Ecto neural progenitor cell (in vitro differentiated cells): ENCODE measurements at regions not wholly inside any gene's neighbourhood (a gene's known extent, or its start where the extent isn't known, plus 50 kb on each side); places are given as distances from the start of the nearest gene placed in this dataset.
A peak's percentile ranks its signal among the peaks of the same experiment; 100 is the strongest.

Experiments used
- DNase-seq: peaks from one replicate; pipeline ENCODE4 v3.0.0-alpha.2; 2018; ENCODE audit warnings: low spot score

DNA sequence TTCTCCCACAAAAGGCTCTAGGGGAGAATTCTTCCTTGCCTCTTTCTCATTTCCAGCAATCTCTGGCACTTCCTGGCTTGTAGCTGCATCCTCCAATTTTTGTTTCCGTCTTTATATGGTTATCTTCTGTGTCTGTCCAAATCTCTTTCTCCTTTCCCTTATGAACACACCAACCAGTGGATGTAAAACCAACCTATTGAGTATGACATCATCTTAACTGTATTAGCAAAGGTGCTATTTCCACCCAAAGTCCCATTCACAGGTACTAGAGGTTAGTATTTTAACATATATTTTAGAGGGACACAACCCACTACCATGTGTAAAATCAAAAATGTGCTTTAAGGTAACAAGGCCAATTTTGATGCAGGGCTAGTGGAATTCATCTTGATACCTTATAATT is 129.0 kb downstream of the RAP2A start:
- DNase-seq: no peak

DNA sequence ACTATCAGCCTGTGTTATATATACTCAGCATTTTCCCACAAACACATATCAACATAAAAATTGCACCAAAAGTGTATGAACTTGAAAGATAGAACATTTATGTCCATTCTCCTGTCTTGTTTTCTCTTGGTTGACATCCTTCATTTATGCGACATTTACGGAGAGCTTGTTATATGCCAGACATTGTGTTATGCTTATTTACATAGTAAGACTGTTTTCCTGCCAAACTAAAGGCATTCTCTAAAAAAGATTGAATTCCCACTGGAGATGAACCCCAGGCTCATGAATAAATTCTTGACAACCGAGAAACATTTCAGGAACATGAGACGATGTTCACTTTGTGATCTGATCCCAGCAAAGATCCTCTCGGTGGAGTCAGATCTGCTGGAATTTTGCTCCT is 131.0 kb downstream of the RAP2A start:
- no peak for DNase-seq

DNA sequence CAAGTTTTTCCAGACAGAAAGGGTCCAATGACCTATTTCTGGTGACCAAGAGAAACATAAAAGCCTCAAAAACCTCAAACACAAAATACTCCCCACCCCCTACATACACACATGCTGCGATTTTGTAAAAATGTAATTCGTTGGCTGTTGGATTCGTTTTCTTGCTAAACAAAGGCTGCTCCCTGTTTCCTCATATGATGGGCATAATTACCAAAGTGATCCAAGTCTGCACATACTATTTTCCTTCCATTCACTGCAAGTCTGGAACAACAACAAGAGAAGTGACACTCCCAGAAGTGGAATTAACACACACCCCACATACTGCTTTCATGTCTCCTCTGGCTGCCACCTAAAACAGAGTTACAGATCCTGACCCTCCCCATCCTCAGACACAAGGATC is 131.9 kb downstream of the RAP2A start:
- no peak for DNase-seq

DNA sequence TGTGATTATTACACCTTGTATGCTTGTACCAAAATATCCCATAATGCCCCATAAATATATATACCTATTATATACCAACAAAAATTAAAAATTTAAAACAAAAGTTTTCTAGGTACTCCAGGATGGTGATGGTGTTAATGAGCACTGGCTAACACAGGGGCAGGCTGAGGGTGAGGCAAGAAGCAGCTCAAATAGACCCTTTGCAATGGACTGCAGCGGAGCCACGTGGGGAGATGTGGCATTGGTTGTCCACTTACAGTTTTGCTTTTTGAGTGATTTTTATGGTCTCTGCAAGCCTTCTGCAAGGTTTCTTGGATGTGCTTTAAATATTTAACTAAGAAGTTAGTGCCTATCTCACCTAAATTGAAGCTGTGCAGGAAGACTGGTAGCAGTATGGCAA is 132.9 kb downstream of the RAP2A start:
- no peak for DNase-seq

DNA sequence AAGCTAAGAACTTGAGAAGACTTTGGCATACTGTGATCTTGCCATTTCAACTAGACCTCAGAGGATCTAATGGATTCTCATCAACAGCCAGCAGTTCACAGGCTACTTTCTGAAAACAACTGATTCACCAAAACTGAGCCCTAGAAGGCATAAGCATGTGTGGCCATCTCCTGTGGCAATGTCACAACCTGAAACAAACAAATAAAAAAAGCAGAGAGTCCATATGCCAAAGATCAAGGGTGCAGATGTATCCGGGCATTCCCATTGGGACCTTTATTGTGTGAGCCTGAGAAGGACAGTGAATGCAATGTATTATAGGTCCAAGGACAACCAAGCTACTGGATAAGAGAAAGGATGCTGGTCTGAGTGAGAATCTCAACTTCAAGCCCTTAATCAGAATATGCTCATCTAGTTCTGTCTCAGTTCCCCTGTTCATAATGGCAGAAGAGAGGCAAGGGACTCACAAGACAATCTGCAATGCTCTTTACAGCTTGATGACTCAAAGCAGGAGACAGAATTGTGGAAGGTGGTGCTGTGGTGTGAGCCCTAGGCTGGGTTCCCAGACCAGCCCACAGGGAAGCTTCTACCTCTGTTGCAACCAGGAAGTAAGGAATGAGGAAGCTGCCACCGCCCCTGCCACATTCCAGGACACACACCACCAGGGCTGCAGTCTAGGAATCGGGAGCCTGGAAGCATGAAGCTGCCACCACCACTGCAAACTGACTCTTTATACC is 133.7 kb downstream of the RAP2A start:
- DNase-seq: no peak

DNA sequence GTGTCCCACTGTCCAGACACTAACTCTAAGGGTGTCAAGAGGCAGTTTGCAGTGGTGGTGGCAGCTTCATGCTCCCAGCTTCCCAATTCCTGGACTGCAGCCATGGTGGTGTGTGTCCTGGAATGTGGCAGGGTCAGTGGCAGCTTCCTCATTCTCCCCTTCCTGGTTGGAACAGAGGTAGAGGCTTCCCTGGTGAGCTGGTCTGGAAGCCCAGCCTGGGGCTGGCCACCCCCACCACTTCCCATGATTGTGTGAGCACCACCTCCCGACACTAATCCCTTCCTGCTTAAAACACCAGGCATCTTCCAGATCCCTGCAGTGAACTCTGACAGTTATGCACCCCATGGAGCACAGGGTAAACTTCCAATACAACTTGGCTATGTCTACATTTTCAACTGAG is 134.9 kb downstream of the RAP2A start:
- DNase-seq: no peak

DNA sequence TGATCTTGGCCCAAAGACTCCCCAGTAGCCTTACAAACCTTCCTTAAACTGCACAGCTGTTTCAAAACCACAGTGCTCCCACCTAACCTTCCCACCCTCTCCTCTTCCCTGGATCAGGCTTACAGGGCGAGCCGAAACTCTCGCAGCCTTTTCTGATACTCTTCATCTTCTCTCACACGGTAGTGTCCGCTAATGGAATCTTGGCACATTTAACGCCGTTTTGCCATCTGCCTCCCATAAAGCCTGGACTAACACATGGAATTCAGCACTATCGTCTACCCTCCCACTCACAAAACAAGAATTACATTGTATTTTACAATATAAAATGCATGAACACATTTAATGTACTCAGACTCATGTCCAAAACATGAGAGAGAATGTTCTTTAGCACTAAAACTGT is 135.9 kb downstream of the RAP2A start:
- DNase-seq: no peak

DNA sequence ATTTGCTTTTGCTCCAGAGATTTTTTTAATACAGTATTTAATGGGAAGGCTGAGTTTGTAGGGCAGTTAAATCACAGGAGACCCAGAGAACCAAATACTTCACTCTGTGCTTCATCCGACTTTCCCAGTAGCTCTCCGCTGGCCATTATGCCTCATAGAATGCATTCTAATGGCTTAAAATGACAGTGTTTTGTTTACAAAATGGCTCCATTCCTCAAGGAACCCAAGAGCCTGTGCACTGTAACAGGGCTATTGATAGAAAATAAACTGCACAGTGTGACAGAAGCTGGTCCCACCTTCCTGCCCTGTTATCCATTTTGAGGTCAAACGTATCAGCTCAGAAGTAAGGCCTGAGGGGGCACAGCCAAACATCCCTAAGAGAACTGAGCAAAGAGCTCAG is 136.5 kb downstream of the RAP2A start:
- DNase-seq: no peak

DNA sequence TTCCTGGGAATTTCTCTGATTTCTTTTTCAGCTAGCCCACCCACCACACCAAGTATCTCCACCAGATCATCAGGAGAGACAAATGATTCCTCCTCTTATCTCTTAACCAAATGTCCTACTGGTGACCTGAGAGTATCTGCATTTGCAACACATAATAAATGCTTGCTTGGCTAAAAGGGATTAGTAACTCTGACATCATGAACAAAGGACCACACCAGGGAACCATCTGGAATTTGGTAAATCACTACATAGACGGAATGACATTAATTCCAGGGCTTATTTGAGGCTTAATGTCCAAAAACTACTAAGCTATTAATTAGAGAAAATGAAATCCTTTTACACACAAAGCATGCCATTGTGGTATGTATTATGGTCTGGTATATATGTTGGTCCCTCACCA is 139.0 kb downstream of the RAP2A start:
- no peak for DNase-seq

DNA sequence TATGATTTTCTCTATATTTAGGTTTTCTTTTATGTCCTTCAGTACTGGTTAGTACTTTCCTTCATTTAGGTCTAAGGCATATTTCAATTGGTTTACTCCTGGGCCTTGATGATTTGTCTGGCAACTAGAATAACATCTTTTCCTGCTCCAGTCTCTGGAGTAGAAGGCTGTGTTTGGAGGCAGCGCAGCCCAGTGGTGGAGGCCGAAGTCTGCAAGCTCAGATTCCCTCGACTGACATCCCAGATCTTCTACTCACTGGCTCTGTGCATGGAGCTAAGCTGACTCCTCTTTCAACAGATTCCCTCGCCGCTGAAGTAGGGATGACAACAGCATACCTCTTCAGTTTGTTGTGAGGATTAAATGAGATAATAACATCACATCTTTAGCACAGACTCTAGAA is 141.0 kb downstream of the RAP2A start:
- DNase-seq: no peak

DNA sequence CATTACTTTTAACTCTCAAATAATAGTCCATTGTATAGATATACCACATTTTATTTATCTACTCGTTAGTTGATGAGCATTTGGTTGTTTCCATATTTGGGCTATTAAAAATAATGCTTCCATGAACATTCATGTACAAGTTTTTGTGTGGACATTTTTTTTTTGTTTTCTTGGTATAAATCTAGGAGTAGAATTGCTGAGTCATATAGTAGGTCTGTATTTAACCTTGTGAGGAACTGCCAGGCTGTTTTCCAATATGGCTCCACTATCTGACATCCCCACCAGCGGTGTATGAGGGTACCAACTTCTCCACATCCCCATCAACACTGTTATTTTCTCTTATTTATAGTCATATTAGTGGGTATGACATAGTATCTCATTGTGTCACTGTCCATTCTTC is 143.1 kb downstream of the RAP2A start:
- DNase-seq: no peak

DNA sequence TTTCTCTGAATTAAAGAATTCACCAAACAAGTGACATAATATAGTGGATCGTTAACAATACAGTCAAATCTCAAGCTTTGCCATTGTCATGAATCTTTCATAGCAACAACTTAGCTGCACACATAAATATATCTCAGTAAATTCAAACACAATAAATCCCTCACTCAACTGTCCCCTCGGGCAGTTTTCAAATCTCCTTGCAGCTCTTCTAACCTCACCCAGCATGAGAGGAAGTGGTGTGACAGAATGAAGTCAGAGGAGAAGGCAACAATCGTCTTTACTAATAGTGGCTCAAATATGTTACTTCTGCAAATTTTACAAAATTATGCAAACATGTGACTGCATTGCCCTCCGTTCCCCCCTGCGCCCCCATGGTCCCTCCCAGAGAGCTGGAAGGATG is 148.2 kb downstream of the RAP2A start:
- no peak for DNase-seq

DNA sequence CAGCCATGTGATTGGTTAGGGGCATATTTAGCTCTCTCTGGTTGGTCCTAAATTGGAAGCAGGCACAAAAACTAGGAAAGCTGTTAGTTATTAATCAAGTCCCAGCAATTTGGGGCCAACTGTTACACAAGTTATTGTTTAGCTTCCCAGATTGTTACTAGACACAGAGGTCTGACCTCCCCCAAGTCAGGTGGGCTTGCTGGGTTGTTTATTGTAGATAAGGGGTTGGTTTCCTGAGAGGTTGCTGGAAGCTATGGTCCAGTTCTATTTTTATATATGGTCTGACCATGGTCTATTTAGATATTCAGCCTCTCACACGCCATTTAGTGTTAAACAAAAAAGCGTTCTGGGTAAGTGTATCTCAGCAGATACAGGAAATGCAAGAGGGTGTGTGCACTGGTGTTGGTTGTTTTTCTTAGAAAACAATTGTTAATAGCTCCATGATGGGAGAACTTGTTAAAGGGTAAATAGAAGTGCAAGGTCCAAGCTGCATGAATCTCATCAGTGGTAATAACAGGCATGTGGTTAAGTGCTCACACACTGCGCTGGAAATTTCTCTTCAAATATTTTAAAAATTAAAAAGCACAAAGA is 150.0 kb downstream of the RAP2A start:
- DNase-seq: no peak

DNA sequence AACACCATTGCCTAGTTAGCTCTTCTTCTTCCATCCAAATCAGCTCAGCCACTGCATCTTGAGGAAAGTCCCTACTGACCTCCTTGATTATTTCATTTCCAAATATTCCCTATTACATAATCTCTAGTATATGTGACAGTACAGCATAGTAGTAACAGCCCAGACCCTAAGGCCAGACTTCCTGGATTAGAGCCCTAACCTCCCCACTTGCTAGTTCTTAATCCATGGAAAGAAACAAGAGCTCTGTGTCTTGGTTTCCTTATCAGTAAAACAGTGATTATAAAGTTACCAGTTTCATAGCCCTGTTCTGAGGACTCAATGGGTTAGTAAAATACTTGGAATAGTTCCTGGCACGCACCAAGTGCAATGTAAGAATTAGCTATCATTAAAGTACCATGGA is 153.0 kb downstream of the RAP2A start:
- DNase-seq: no peak

DNA sequence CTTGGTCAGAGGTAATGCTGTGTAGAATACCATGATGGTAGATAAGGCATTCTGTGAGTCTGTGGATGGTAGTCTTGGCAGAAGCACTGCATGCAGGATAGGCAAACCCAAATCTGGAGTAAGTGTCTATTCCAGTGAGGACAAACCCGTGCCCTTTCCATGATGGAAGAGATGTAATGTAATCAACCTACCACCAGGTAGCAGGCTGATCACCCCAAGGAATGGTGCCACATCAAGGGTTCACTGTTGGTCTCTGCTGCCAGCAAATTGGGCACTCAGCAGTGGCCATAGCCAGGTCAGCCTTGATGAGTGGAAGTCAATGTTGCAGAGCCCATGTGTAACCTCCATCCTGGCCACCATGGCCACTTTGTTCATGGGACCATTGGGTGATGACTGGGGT is 155.0 kb downstream of the RAP2A start:
- DNase-seq: no peak

DNA sequence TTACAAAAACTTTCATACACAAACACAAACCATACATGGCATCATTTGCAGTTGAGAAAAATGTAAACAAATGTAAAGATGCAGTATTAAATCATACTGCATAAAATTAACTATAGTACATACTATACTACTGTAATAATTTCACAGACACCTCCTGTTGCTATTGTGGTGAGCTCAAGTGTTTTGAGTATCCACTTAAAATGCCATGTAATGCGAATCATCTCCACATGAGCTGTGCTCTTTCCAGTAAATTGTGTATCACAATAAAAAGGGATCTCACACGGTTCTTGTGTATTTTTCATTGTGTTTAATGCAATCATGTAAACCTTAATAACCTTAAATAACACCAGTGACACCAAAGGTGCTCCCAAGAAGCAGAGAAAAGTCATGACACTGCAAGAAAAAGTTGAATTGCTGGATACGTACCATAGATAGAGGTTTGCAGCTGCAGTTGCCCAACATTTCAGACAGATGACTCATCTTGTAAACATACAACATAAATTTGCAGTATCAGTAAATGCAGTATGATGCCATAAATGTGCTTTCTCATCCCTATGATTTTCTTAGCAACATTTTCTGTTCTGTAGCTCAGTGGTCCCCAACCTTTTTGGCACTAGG is 166.6 kb downstream of the RAP2A start:
- DNase-seq: no peak

DNA sequence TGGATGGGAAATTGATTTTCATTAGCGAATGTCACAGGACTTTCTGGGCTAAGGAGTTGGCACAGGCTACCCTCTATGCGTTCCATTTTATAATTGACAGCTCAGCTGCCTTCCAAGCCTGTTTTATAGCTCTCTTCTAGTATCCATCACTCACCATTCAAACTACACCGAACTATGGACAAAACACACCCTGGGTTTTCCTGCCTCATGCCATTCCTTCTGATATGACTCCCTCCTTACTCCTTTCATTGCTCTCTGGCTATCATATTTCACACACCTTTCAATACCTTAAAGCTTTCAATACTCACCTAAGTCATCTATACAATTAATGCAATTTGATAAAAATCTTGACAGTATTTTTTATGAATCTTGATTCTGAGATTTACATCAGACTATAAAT is 181.3 kb downstream of the RAP2A start:
- DNase-seq: no peak

DNA sequence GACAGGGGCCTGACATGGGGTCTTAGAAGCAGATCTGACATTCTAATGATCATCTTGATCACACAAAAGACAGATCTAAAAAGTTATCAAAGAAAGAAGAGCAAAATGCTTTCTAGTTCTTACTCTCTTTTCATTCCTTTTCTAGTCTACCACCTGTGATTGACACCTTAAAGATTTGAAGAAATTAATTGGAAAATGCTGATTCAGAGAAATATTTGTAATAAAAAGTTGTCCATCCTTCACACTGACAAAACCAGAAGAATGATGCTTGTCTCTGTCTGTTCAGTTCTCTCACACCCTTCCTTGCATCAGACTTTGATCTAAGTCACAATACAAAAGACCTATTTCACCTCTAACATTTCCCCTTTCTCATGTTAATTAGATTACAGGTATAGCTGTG is 182.4 kb downstream of the RAP2A start:
- no peak for DNase-seq

DNA sequence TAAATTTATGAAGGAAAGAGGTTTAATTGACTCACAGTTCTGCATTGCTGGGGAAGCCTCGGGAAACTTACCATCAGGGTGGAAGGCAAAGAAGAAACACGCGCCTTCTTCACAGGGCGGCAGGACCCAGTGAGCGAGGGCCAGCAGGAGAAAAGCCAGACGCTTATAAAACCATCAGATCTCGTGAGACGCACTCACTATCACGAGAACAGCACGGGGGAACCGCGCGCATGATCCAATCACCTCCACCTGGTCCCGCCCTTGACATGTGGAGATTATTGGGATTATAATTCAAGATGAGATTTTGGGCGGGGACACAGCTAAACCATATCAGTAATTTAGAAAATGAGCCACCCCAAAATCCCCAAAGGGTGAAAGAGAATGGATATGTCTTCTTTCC is 187.1 kb downstream of the RAP2A start:
- DNase-seq: no peak

DNA sequence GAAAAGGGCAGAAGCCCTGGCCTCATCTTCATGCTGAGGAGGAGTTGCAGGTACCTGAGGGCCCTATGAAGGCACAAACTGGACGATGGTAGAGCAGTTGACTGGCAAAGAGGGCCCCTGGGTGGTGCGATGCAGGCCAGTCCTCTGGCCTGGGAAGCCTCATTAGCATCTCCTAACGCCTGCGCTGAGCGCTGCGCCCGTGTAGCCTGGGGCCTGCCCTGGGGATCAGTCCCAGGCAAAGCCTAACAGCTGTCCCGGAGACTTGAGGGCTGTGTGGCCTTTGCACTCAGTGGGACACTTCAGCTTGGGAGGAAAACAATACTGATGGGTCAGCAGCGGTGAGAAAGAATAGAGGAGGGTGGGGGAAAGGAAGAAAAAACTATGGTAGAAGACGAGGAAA is 187.7 kb downstream of the RAP2A start:
- DNase-seq: peak; percentile 75

DNA sequence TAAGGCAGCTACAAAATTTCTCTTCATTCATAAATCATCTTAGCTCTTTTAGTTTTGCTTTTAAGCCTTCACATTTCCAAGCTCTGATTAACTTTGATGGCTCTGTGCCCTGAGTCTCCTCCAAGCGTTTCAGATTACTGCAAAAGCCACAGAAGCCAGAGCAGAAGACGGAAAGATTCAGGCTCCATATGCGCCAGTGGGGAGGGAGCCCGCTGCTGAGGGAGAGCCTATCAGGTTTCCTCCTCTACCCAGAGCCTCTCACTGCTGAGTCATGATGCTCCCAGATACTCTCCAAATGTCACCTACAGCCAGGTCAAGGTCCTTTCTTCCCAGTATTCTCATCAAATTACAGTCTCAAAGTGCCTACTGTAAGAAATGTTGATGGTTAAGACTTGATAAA is 193.6 kb downstream of the RAP2A start:
- DNase-seq: no peak

DNA sequence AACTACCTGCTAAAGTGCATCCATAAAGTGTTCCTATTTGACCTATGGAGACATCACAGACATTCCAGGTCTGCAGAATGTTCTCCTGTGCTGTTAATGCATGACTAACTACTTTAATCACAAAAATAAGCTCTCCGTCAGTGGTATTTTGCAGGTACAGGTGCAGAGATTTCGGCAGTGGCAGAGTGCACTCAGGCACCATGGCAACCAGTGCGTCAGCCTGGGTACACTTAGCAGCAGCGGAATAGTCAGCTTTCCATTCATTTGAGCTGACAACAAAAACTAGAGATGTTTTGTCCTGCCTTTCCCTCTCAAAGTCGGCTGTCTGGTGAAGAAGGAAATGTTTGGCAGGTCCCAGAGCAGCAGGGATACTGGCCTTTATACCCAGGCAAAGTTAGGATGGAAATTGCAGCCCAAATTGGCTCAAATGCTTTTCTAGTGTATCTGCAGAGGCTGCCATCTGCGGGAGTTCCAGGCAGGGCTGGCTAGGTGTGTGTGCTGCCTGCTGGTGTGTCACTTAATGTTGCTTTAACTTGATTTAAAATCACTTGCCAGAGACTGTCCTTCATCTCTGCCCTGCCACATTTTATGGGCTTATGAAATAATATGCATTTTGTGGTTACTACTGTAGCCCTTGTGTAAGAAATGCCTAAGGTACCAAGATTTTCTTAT is 195.8 kb downstream of the RAP2A start:
- DNase-seq: no peak

DNA sequence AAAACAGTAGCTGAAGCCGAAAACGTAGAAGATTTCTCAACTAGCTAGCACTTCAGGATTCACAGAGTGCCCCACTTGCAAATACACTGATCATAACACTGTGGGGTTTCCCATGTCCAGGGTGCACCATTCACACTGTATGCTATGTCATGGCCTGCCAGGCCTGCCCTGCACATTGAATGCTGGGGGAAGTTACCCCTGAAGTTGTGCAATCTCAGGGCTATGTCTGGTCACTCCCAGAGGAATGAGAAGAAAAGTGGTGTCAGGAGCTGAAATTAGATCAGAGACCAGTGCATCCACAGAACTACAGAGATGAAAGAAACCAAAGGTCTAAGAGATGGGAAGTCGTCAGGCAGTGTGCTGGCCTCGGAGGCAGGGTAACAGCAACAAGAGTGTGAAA is 196.8 kb downstream of the RAP2A start:
- DNase-seq: no peak
